22Rv1 (cell line): ENCODE measurements at regions not wholly inside any gene's neighbourhood (a gene's known extent, or its start where the extent isn't known, plus 50 kb on each side); places are given as distances from the start of the nearest gene placed in this dataset.

Experiments used
- H3K27ac ChIP-seq: fragments of 450-650 bp; 2 replicates; pipeline ENCODE4 v1.5.1; 2017
- CTCF ChIP-seq: fragments of 450-650 bp; IDR thresholded peaks from 2 replicates; pipeline ENCODE4 v1.5.1; 2017; ENCODE audit warnings: mild to moderate bottlenecking
- ZFX ChIP-seq: fragments of 450-650 bp; IDR thresholded peaks from 2 replicates; pipeline ENCODE4 v1.6.1; 2017; ENCODE audit warnings: antibody characterized with exemption, borderline replicate concordance

DNA sequence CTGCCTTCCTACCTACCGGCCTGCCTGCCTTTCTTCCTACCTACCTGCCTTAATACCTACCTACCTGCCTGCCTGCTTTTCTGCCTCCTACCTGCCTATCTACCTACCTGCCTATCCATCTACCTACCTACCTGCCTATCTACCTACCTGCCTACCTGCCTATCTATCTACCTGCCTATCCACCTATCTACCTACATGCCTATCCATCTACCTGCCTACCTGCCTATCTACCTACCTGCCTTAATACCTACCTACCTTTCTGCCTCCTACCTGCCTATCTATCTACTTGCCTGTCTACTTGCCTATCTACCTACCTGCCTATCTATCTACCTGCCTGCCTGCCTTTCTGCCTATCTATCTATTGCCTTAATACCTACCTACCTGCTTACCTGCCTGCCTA lies 383.8 kb upstream of the PSMD7 start:
- H3K27ac ChIP-seq, result no peak overlapping the region
- TF ChIP-seq CTCF (no peak), ZFX (no peak)

DNA sequence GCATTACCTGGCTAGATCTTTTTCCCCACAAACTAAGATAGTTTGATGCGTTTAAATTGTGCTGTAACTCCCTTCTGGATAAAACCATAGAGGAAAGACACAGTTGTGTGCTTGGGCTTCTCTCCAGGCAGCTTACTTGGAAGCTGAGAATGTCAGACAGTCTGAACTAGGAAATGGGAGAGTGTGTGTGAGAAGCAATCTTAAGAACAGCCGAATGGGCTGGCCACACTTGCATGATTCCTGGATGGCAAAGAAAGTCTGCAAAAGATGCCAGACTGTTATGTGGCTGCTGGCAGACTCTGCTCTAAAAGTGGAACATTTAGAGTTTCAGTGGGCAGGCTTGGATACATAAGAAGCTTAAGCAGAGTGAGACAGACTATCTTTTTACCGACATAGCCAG lies 384.3 kb upstream of the PSMD7 start:
- no peak overlapping the region for H3K27ac ChIP-seq
- no peak for TF ChIP-seq CTCF
- no peak for TF ChIP-seq ZFX

- no peak overlapping the region for H3K27ac ChIP-seq
- TF ChIP-seq CTCF, result no peak
- no peak for TF ChIP-seq ZFX
Observed at GRCh38 chr16:73909529-73910035, 387.0 kb upstream of the PSMD7 start.

DNA sequence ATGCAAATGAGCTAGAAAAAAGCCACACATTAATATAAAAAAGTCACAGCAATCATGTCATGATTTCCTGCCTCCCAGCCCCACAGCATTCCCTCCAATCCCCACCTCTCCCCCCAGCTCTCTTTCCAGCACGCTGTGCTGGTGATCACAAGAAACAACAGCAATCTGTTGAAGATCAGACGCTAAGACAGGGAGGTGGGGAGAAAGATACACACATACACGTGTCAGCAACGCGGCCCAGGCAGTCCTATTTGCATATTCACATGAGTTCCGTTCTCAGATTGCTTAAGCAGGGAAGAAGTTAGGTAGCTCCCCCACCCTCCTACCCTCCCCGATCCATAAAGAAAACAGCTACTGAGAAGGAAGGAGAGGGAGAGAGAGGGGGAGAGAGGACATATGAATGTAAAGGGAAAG lies 405.5 kb upstream of the PSMD7 start:
- H3K27ac ChIP-seq, result no peak overlapping the region
- TF ChIP-seq ZFX (no peak), CTCF (no peak)

GRCh38 chr16:73890186-73891128 lies 406.2 kb upstream of the PSMD7 start:
- TF ChIP-seq CTCF (no peak), ZFX (no peak)
- H3K27ac ChIP-seq, result no peak overlapping the region

GRCh38 chr16:73888840-73889490 lies 407.6 kb upstream of the PSMD7 start:
- H3K27ac ChIP-seq, result no peak overlapping the region
- TF ChIP-seq CTCF (no peak), ZFX (no peak)

- no peak overlapping the region for H3K27ac ChIP-seq
- TF ChIP-seq ZFX, result no peak
- TF ChIP-seq CTCF, result no peak
Observed at GRCh38 chr16:73887911-73888310, 408.7 kb upstream of the PSMD7 start.
